ENCODE measurements at regions not wholly inside any gene's neighbourhood (a gene's known extent, or its start where the extent isn't known, plus 50 kb on each side); places are given as distances from the start of the nearest gene placed in this dataset.

GRCh38 chr19:13629687-13630357 is 123.5 kb upstream of the CACNA1A start:
- no peak for DNase-seq
- Mint-ChIP-seq H3K36me3 (ENCODE audit: unreplicated experiment) (no peaks in the 10 kb centered on the region), H3K4me1 (ENCODE audit: low read depth, unreplicated experiment) (peaks cover 28% of the 10 kb centered on the region), H3K27me3 (ENCODE audit: unreplicated experiment) (peaks cover 17% of the 10 kb centered on the region), H3K4me3 (ENCODE audit: unreplicated experiment) (no peak overlapping the region), H3K9me3 (ENCODE audit: unreplicated experiment) (peaks cover 14% of the 10 kb centered on the region), H3K27ac (ENCODE audit: unreplicated experiment) (peak overlapping the region; percentile 73)
- no peak for TF ChIP-seq CTCF (IDR thresholded peaks at IDR 0.05; ENCODE audit: partially characterized antibody, unreplicated experiment)

GRCh38 chr19:13627531-13627930 is 121.3 kb upstream of the CACNA1A start:
- TF ChIP-seq CTCF (IDR thresholded peaks at IDR 0.05; ENCODE audit: partially characterized antibody, unreplicated experiment): no peak
- Mint-ChIP-seq H3K4me1 (ENCODE audit: low read depth, unreplicated experiment) (peaks cover 30% of the 10 kb centered on the region), H3K27ac (ENCODE audit: unreplicated experiment) (no peak overlapping the region), H3K36me3 (ENCODE audit: unreplicated experiment) (peaks cover 3% of the 10 kb centered on the region), H3K27me3 (ENCODE audit: unreplicated experiment) (peaks cover 10% of the 10 kb centered on the region), H3K9me3 (ENCODE audit: unreplicated experiment) (peaks cover 19% of the 10 kb centered on the region), H3K4me3 (ENCODE audit: unreplicated experiment) (no peak overlapping the region)
- no peak for DNase-seq

- H3K4me1 Mint-ChIP-seq (ENCODE audit: low read depth, unreplicated experiment): peaks cover 40% of the 10 kb centered on the region
- DNase-seq: peak; percentile 64
- H3K36me3 Mint-ChIP-seq (ENCODE audit: unreplicated experiment): peaks cover 3% of the 10 kb centered on the region
- peaks cover 22% of the 10 kb centered on the region for H3K9me3 Mint-ChIP-seq (ENCODE audit: unreplicated experiment)
- H3K4me3 Mint-ChIP-seq (ENCODE audit: unreplicated experiment): peak overlapping the region; percentile 98
- no peak for TF ChIP-seq CTCF (IDR thresholded peaks at IDR 0.05; ENCODE audit: partially characterized antibody, unreplicated experiment)
- H3K27me3 Mint-ChIP-seq (ENCODE audit: unreplicated experiment): peaks cover 9% of the 10 kb centered on the region
- peak overlapping the region; percentile 99 for H3K27ac Mint-ChIP-seq (ENCODE audit: unreplicated experiment)
These were observed 117.7 kb upstream of the CACNA1A start for GRCh38 chr19:13623716-13624710.

GRCh38 chr19:13622766-13623715 is 116.8 kb upstream of the CACNA1A start:
- Mint-ChIP-seq H3K4me3 (ENCODE audit: unreplicated experiment) (peak overlapping the region; percentile 98), H3K27me3 (ENCODE audit: unreplicated experiment) (peaks cover 11% of the 10 kb centered on the region), H3K36me3 (ENCODE audit: unreplicated experiment) (peaks cover 3% of the 10 kb centered on the region), H3K9me3 (ENCODE audit: unreplicated experiment) (peaks cover 22% of the 10 kb centered on the region), H3K27ac (ENCODE audit: unreplicated experiment) (peak overlapping the region; percentile 99), H3K4me1 (ENCODE audit: low read depth, unreplicated experiment) (peaks cover 43% of the 10 kb centered on the region)
- TF ChIP-seq CTCF (IDR thresholded peaks at IDR 0.05; ENCODE audit: partially characterized antibody, unreplicated experiment): no peak
- no peak for DNase-seq
